Ammon's horn (tissue), 1 donor: ENCODE measurements at regions not wholly inside any gene's neighbourhood (a gene's known extent, or its start where the extent isn't known, plus 50 kb on each side); places are given as distances from the start of the nearest gene placed in this dataset.
"Not testable (repeated sequence)": the region's sequence is repeated elsewhere in the genome, so short reads cannot be mapped to it uniquely, and the experiment has no call there.

Experiments
- DNase-seq: peaks from one replicate; pipeline ENCODE4 v3.0.0-alpha.2; 2016; ENCODE audit warnings: low spot score

DNA sequence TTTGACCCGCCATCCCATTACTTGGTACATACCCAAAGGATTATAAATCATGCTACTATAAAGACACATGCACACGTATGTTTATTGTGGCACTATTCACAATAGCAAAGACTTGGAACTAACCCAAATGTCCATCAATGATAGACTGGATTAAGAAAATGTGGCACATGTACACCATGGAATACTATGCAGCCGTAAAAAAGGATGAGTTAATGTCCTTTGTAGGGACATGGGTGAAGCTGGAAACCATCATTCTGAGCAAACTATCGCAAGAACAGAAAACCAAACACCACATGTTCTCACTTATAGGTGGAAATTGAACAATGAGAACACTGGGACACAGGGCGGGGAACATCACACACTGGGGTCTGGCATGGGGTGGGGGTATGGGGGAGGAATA lies 57.1 kb upstream of the GMDS start:
- not testable (repeated sequence) for DNase-seq

DNA sequence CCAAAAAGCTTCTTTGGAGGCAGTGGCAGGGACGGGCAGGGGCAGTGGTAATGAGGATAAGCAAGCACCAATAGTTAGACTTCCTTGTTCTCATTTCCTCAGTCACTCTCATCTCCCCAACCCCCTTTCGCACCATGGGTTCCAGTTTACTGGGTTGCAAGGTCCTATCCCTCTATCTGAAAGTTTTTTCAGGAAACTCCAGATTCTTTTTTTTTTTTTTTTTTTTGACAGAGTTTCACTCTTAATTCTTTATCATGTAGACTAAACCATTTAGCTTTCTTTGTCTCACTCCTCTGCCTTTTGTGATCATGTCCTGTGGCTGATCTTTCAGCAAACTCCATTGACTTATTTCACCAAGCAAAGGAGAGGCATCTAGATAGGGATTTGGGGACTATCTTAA lies 51.4 kb upstream of the GMDS start:
- DNase-seq: no peak
